HEK293T (cell line): ENCODE measurements at regions not wholly inside any gene's neighbourhood (a gene's known extent, or its start where the extent isn't known, plus 50 kb on each side); places are given as distances from the start of the nearest gene placed in this dataset.
"Not testable (repeated sequence)": the region's sequence is repeated elsewhere in the genome, so short reads cannot be mapped to it uniquely, and the experiment has no call there.

Source experiments
- CTCF ChIA-PET: fragments of 350-600 bp; formaldehyde crosslinking; extraction: SDS; loops from one replicate; lab custom pipeline; 2021; ENCODE audit warnings: antibody characterized with exemption, inconsistent platforms; lab: Yijun Ruan, JAX
- POLR2A ChIA-PET: fragments of 350-600 bp; formaldehyde crosslinking; extraction: SDS; loops from one replicate; lab custom pipeline; 2020; ENCODE audit warnings: antibody characterized with exemption, inconsistent platforms; lab: Yijun Ruan, JAX
- DNase-seq: peaks from one replicate; pipeline ENCODE4 v3.0.0; 2012; ENCODE audit warnings: mixed read lengths; ENCODE audit errors: extremely low spot score
- ARNT ChIP-seq: fragments of 450-650 bp; IDR thresholded peaks from 2 replicates; pipeline ENCODE4 v1.6.1; 2017; ENCODE audit warnings: mild to moderate bottlenecking
- BHLHE40 ChIP-seq: fragments of 450-650 bp; IDR thresholded peaks from 2 replicates; pipeline ENCODE4 v1.6.1; 2016; ENCODE audit warnings: mild to moderate bottlenecking, moderate library complexity, borderline replicate concordance
- CTBP1 ChIP-seq: fragments of 450-650 bp; IDR thresholded peaks from 2 replicates; pipeline ENCODE4 v1.6.1; 2016; ENCODE audit warnings: borderline replicate concordance
- ELF4 ChIP-seq: fragments of 450-650 bp; IDR thresholded peaks from 2 replicates; pipeline ENCODE4 v1.6.1; 2017; ENCODE audit warnings: antibody characterized with exemption
- FOXA1 ChIP-seq: fragments of 450-650 bp; IDR thresholded peaks from 2 replicates; pipeline ENCODE4 v1.6.1; 2016; ENCODE audit warnings: mild to moderate bottlenecking
- FOXK2 ChIP-seq: fragments of 450-650 bp; IDR thresholded peaks from 2 replicates; pipeline ENCODE4 v1.6.1; 2016; ENCODE audit warnings: mild to moderate bottlenecking
- FOXM1 ChIP-seq: fragments of 450-650 bp; IDR thresholded peaks from 2 replicates; pipeline ENCODE4 v1.6.1; 2017; ENCODE audit warnings: mild to moderate bottlenecking, borderline replicate concordance
- HDGF ChIP-seq: fragments of 450-650 bp; IDR thresholded peaks from 2 replicates; pipeline ENCODE4 v1.6.1; 2017; ENCODE audit warnings: antibody characterized with exemption, borderline replicate concordance
- L3MBTL2 ChIP-seq: fragments of 450-650 bp; conservative IDR thresholded peaks from 2 replicates; pipeline ENCODE4 v1.6.1; 2016; ENCODE audit warnings: mild to moderate bottlenecking
- LEF1 ChIP-seq: fragments of 450-650 bp; IDR thresholded peaks from 2 replicates; pipeline ENCODE4 v1.6.1; 2017; ENCODE audit warnings: mild to moderate bottlenecking, borderline replicate concordance
- NFRKB ChIP-seq: fragments of 450-650 bp; IDR thresholded peaks from 2 replicates; pipeline ENCODE4 v1.6.1; 2016; ENCODE audit warnings: mild to moderate bottlenecking, moderate library complexity
- SP1 ChIP-seq: fragments of 450-650 bp; IDR thresholded peaks from 2 replicates; pipeline ENCODE4 v1.6.1; 2017
- SUZ12 ChIP-seq: fragments of 450-650 bp; IDR thresholded peaks from 2 replicates; pipeline ENCODE4 v1.6.1; 2016; ENCODE audit warnings: mild to moderate bottlenecking
- TARDBP ChIP-seq: fragments of 450-650 bp; IDR thresholded peaks from 2 replicates; pipeline ENCODE4 v1.6.1; 2016
- ZNF384 ChIP-seq: fragments of 450-650 bp; IDR thresholded peaks from 2 replicates; pipeline ENCODE4 v1.6.1; 2016
- TF ChIP-seq, protein P1 (sequence below): fragments of 450-650 bp; IDR thresholded peaks from 2 replicates; pipeline ENCODE4 v1.6.1; 2016

DNA sequence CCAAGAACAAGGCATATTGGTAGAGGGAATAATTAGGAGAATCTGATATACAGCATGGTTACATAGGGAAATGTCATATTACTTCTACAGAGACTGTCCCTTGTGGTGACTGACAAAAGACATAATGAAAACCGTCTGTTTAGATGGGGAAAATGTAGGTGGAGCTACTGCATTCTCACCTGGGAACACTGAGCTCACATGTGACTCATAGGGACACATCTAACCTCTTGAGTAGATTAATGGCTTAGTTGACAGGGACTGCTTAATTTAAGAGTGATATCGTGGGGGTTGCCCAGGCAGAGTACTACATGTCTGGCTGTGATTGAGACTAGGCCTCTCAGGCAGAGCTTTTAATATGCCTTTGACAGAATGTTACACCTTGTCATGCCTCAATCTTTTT lies 235.3 kb upstream of the ZFP64 start:
- POLR2A ChIA-PET: no interaction called here
- no peak for DNase-seq
- CTCF ChIA-PET: no interaction called here
- TF ChIP-seq NFRKB (no peak), CTBP1 (no peak), L3MBTL2 (no peak), SP1 (no peak), SUZ12 (no peak), ZNF384 (no peak), ELF4 (no peak), HDGF (no peak), BHLHE40 (no peak), LEF1 (no peak), FOXM1 (no peak), FOXK2 (no peak), TARDBP (no peak), ARNT (no peak), FOXA1 (no peak)
- TF ChIP-seq, protein P1, sequence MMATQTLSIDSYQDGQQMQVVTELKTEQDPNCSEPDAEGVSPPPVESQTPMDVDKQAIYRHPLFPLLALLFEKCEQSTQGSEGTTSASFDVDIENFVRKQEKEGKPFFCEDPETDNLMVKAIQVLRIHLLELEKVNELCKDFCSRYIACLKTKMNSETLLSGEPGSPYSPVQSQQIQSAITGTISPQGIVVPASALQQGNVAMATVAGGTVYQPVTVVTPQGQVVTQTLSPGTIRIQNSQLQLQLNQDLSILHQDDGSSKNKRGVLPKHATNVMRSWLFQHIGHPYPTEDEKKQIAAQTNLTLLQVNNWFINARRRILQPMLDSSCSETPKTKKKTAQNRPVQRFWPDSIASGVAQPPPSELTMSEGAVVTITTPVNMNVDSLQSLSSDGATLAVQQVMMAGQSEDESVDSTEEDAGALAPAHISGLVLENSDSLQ: no peak

DNA sequence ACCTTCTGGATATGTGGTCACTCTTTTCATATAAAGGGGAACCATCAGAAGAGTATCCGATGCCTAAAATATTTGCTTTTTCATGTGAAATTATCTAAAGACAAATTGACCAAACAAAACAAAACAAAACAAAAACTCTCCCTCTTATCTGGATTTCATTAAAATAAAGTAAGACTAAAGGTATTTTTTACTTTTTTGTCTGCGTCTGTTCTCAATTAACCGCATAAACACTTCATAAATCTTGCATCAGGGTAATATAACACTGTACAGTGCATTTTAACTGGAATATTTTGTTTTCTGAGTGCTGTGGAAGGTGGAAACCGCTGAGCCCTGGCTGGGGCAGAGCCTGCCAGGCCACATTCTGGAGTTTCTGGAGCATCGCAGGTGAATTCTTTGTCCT lies 234.1 kb upstream of the ZFP64 start:
- DNase-seq: no peak
- ChIA-PET POLR2A (no interaction called here), CTCF (no interaction called here)
- TF ChIP-seq FOXK2 (no peak), LEF1 (no peak), HDGF (no peak), CTBP1 (no peak), ELF4 (no peak), SUZ12 (no peak), ARNT (no peak), L3MBTL2 (no peak), BHLHE40 (no peak), FOXA1 (no peak)
- TF ChIP-seq, protein P1: no peak

DNA sequence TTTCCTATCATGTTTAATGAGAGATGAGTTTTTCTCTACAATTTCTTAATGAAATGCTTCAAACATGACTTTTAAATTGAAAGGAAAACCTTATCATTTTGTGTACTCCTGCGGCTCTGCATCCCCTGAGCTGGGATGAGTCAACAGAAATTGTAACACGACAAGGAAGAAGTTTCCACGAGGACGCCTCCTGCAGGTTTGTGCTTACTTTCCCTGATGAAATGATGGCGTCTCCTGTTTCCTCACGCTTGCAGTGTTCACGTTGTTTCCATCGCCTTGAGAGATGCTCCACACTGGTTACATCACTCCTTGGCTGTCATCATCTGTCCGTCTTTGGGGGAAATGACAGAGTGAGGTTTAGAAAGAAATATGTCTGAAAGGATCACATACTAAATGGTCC lies 233.7 kb upstream of the ZFP64 start:
- TF ChIP-seq NFRKB (no peak), BHLHE40 (no peak), ARNT (no peak), ZNF384 (no peak), FOXK2 (no peak), SP1 (no peak), CTBP1 (no peak), L3MBTL2 (no peak), SUZ12 (no peak), FOXA1 (no peak), TARDBP (no peak), ELF4 (no peak), FOXM1 (no peak), LEF1 (no peak), HDGF (no peak)
- TF ChIP-seq, protein P1: no peak
- ChIA-PET CTCF (no interaction called here), POLR2A (no interaction called here)
- peak; percentile 15 for DNase-seq

DNA sequence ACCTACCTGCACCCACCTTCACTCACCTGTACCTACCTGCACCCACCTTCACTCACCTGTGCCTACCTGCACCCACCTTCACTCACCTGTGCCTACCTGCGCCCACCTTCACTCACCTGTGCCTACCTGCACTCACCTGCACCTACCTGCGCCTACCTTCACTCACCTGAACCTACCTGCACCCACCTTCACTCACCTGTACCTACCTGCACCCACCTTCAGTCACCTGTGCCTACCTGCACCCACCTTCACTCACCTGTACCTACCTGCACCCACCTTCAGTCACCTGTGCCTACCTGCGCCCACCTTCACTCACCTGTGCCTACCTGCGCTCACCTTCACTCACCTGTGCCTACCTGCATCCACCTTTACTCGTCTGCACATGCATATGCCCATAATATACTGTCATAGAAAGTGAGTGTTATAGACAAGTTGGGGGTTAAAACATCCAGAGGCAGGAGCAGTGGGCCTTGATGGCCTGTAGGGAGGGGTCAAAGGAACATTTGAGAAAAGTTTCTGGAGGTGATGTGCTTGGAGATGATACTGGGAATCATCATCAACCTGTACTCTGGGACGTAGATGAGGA lies 232.9 kb upstream of the ZFP64 start:
- CTCF ChIA-PET, DNase-seq, POLR2A ChIA-PET: not testable (repeated sequence)

DNA sequence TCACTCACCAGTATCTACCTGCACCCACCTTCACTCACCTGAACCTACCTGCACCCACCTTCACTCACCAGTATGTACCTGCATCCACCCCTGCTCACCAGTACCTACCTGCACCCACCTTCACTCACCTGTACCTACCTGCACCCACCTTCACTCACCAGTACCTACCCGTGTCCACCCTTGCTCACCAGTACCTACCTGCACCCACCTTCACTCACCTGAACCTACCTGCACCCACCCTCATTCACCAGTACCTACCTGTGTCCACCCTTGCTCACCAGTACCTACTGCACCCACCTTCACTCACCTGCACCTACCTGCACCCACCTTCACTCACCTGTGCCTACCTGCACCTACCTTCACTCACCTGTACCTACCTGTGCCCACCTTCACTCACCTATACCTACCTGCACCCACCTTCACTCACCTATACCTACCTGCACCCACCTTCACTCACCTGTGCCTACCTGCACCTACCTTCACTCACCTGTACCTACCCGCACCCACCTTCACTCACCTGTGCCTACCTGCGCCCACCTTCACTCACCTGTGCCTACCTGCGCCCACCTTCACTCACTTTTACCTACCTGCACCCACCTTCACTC lies 232.1 kb upstream of the ZFP64 start:
- CTCF ChIA-PET, POLR2A ChIA-PET, DNase-seq: not testable (repeated sequence)

DNA sequence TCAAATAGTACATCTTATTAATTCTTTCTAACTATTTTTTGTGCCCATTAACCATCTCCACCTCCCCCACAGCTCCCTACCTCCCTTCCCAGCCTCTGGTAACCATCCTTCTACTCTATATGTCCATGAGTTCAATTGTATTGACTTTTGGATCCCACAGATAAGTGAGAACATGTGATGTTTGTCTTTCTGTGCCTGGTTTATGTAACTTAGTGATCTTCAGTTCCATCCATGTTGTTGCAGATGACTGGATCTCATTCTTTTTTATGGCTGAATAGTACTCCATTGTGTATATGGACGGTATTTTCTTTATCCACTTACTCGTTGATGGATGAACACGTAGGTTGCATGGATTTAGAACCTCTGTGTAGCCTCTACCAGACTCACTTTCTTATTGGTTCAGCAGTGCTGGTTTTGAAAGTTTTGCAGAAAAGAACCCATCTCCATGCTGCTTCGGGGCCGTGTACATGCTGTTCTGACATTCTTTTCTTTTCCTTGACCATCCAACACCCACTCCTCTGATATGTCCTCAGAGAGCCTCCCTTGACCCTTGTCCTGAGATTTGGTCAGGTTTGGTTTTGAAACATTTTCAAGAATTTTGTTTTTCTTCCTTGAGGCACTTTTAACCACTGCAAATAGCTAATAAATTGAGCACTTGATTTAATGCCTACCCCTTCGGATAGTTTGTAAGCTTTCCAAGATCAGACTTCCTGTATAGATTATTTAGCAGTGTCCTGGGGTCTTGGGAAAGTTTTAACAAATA lies 231.2 kb upstream of the ZFP64 start:
- DNase-seq: no peak
- ChIA-PET CTCF (no interaction called here), POLR2A (no interaction called here)
- no peak for TF ChIP-seq FOXM1
- no peak for TF ChIP-seq ZNF384
- TF ChIP-seq, protein P1: no peak
- TF ChIP-seq HDGF: no peak
- TF ChIP-seq NFRKB: no peak
- TF ChIP-seq TARDBP: no peak
- no peak for TF ChIP-seq FOXK2
- no peak for TF ChIP-seq SUZ12
- no peak for TF ChIP-seq ELF4
